Epithelial cell of proximal tubule (primary cell): ENCODE measurements at regions not wholly inside any gene's neighbourhood (a gene's known extent, or its start where the extent isn't known, plus 50 kb on each side); places are given as distances from the start of the nearest gene placed in this dataset.

Source experiments
- DNase-seq: peaks from one replicate; pipeline ENCODE4 v3.0.0-alpha.2; 2011; ENCODE audit warnings: low read depth
- H3K4me3 ChIP-seq: 2 replicates; pipeline ENCODE4 v1.5.1; 2011; ENCODE audit warnings: low read depth, mild to moderate bottlenecking, low read length
- CTCF ChIP-seq: conservative IDR thresholded peaks from 2 replicates; pipeline ENCODE4 v1.5.1; 2012; ENCODE audit warnings: low read depth, mild to moderate bottlenecking, low read length

DNA sequence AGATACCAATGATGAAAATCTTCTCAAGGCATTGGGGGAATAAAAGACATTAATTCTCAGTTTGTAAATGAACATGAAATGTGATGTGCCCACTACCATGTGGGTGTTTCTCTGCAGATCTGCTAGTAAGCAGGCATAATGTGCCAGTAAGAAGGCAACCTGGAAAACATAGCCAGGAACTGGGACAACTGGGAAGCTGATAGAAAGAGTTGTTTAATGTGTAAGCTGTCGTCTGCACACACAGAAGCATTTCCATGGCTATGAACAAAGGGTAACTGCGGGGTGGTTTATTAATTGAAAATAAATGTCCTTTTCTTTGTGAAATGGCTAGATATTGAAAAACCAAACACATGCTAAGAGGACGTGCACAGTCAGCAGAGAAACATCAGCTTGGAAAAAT is 52.0 kb downstream of the ZC3H11B start:
- DNase-seq: no peak
- no peak overlapping the region for H3K4me3 ChIP-seq
- TF ChIP-seq CTCF: no peak

DNA sequence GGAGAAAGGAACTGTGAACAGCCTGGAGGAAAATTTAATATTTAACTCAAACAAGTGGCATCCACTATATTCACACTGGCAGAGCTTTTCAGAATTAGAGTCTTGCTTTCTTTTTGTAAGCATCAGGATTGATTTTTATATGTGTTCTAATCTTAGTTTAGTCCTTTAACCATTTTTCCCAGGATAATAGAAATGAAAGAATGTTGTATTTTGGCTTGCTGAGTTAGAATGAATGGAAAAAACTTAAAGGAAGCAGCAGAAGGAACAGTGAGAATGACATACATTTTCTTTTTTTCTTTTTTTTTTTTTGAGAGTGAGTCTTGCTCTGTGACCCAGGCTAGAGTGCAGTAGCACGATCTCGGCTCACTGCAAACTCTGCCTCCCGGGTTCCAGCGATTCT is 53.0 kb downstream of the ZC3H11B start:
- no peak for DNase-seq
- no peak overlapping the region for H3K4me3 ChIP-seq
- no peak for TF ChIP-seq CTCF

DNA sequence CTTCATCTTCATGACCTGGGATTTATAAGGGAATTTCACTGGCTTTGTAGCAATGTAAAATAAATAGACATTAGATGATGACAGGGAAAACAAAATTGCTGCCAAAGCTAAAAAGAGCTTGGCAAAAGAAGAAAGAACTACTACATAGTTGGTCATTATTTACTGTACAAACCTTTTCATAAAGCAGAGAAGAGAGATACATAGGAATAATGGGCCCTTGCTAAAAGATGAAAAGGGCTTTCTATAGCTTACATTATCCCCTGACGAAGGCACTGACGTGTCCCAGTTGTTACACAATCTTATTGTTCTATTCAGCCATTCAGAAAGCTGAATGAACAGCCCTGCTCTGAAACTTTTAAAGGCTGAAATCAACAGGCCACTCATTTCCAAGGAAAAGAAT is 57.1 kb downstream of the ZC3H11B start:
- no peak overlapping the region for H3K4me3 ChIP-seq
- TF ChIP-seq CTCF: no peak
- DNase-seq: no peak

DNA sequence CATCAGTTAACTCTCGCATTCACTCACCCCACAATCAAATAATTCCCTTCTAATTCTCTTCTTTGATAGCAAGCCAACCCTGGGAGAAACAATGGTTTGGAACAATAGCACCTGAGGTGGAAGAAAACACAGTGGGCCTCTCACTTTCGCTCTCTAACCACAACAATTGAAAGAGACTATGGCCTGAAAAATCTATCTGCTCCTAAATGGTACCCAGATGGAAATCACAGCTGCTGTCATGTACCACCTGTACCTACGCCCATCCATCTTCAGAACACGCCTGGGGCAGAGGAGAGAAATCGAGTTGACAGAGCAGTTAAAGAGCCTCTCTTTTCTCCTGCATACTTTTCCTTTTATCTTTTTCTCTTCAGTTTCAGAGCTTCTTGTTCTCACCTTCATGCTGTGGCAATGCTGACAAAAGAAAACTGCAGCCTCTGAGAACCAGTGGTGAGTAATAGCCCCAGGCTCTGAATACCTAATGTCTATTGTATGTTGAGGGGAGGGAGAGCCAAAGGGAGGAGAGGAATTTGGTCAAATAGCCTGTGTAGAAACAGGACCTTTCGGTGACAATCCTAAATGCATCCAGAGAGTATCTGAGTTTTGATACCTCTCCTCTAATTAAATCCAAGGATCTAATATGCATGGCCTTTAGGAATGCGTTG is 57.7 kb downstream of the ZC3H11B start:
- TF ChIP-seq CTCF: no peak
- DNase-seq: no peak
- H3K4me3 ChIP-seq: no peak overlapping the region

- H3K4me3 ChIP-seq: no peak overlapping the region
- TF ChIP-seq CTCF: no peak
- no peak for DNase-seq
These were observed 58.9 kb downstream of the ZC3H11B start for GRCh38 chr1:219553934-219554502.

DNA sequence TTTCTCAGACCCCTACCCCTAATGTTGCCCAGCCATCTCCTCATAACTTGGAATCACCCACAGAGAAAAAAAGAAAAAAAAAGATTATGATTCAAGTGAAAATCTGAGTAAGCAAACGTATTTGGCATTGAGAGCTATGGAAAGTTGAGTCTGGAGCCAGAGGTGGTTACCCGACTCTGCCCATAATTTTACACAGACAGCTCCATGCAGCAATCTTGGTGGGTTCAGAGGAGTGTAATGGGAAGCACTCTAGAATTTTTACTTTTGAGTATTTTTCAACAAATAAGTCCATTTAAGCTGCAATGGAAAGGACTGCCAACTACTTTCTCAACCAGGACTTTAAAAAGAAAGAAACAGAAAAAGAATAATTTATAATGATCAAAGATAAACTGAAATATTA is 62.7 kb downstream of the ZC3H11B start:
- TF ChIP-seq CTCF: no peak
- DNase-seq: no peak
- H3K4me3 ChIP-seq: no peak overlapping the region

- DNase-seq: no peak
- no peak overlapping the region for H3K4me3 ChIP-seq
- no peak for TF ChIP-seq CTCF
These were observed 63.7 kb downstream of the ZC3H11B start for GRCh38 chr1:219549215-219549614.
